SK-N-SH (cell line): ENCODE measurements at regions not wholly inside any gene's neighbourhood (a gene's known extent, or its start where the extent isn't known, plus 50 kb on each side); places are given as distances from the start of the nearest gene placed in this dataset.

Experiments
- CTCF ChIA-PET: fragments of 300-600, 350-600 bp; formaldehyde crosslinking; extraction: SDS; loops from one replicate; lab custom pipeline; 2021; lab: Yijun Ruan, JAX
- POLR2A ChIA-PET: fragments of 350-600 bp; sonication (Branson Sonifier 250); formaldehyde crosslinking; extraction: SDS; loops from one replicate; lab custom pipeline; 2020; ENCODE audit warnings: antibody characterized with exemption, inconsistent platforms; lab: Yijun Ruan, JAX
- DNase-seq: peaks from one replicate; pipeline ENCODE4 v3.0.0; 2012
- H2AFZ ChIP-seq: fragments of 200-600 bp; sonication (generic); 2 replicates; pipeline ENCODE4 v1.8.1; 2016; ENCODE audit warnings: antibody characterized with exemption, mild to moderate bottlenecking, low read depth
- H3F3A ChIP-seq: fragments of 200-600 bp; sonication (generic); replicated peaks from 2 replicates; pipeline ENCODE3; 2016; ENCODE audit warnings: antibody characterized with exemption, mild to moderate bottlenecking; ENCODE audit not compliant: insufficient read depth
- H3K27ac ChIP-seq, 2 experiments: fragments of 200-500 bp in 1 of 2; fragments of 200-600 bp in 1 of 2; sonication (Bioruptor generic) in 1 of 2; sonication (generic), shearing (Covaris generic) in 1 of 2; 2 replicates each; pipeline versions ENCODE4 v1.5.1 to v1.6.1; 2014 to 2016; ENCODE audit warnings: low read depth in 2 of 2, inconsistent platforms in 1 of 2, low read length in 1 of 2, mild to moderate bottlenecking in 1 of 2, mixed read lengths in 1 of 2
- H3K27me3 ChIP-seq: fragments of 200-600 bp; sonication (generic), shearing (Covaris generic); 2 replicates; pipeline ENCODE4 v1.6.1; 2016; ENCODE audit warnings: mixed run types; ENCODE audit not compliant: insufficient read depth
- H3K36me3 ChIP-seq, 2 experiments: fragments of 200-500 bp in 1 of 2; fragments of 200-600 bp in 1 of 2; sonication (Bioruptor generic) in 1 of 2; sonication (generic) in 1 of 2; replicated peaks in 1 of 2; 2 replicates each; pipeline versions ENCODE3 to v1.5.1; 2014 to 2016; ENCODE audit warnings: low read length in 1 of 2, mild to moderate bottlenecking in 1 of 2; ENCODE audit not compliant: insufficient read depth in 2 of 2, control insufficient read depth in 1 of 2
- H3K4me1 ChIP-seq, 2 experiments: fragments of 200-500 bp in 1 of 2; fragments of 200-600 bp in 1 of 2; sonication (Bioruptor generic) in 1 of 2; sonication (generic), shearing (Covaris generic) in 1 of 2; 2 replicates each; pipeline versions ENCODE4 v1.5.1 to v1.6.1; 2014 to 2016; ENCODE audit warnings: low read depth in 1 of 2, low read length in 1 of 2, mixed run types in 1 of 2; ENCODE audit not compliant: insufficient read depth in 2 of 2, control insufficient read depth in 1 of 2
- H3K4me2 ChIP-seq: fragments of 200-600 bp; sonication (generic), shearing (Covaris generic); 2 replicates; pipeline ENCODE4 v1.6.1; 2017; ENCODE audit warnings: mixed run types
- H3K4me3 ChIP-seq, 2 experiments: fragments of 200-500 bp in 1 of 2; fragments of 200-600 bp in 1 of 2; sonication (Bioruptor generic) in 1 of 2; sonication (generic), shearing (Covaris generic) in 1 of 2; 2 replicates each; pipeline versions ENCODE4 v1.5.1 to v1.8.1; 2014 to 2016; ENCODE audit warnings: low read depth in 2 of 2, inconsistent platforms in 1 of 2, low read length in 1 of 2, mild to moderate bottlenecking in 1 of 2, mixed read lengths in 1 of 2, moderate library complexity in 1 of 2
- H3K79me2 ChIP-seq: fragments of 200-600 bp; sonication (generic); 2 replicates; pipeline ENCODE4 v1.8.1; 2017; ENCODE audit warnings: mild to moderate bottlenecking; ENCODE audit not compliant: insufficient read depth
- H3K9ac ChIP-seq: fragments of 200-600 bp; sonication (generic); 2 replicates; pipeline ENCODE4 v1.6.1; 2017; ENCODE audit warnings: mixed run types
- H3K9me2 ChIP-seq: fragments of 200-600 bp; sonication (generic); 2 replicates; pipeline ENCODE4 v1.6.1; 2017; ENCODE audit warnings: mixed run types
- H3K9me3 ChIP-seq: fragments of 200-600 bp; sonication (generic); 2 replicates; pipeline ENCODE4 v1.6.1; 2017; ENCODE audit warnings: mixed run types, mild to moderate bottlenecking, moderate library complexity
- H4K20me1 ChIP-seq: fragments of 200-600 bp; sonication (generic); 2 replicates; pipeline ENCODE4 v1.6.1; 2017; ENCODE audit warnings: mild to moderate bottlenecking, mixed run types; ENCODE audit not compliant: insufficient read depth
- ELF1 ChIP-seq: IDR thresholded peaks from 2 replicates; pipeline ENCODE4 v1.4.0; 2012
- EP300 ChIP-seq, 2 experiments: IDR thresholded peaks; 2 replicates each; pipeline versions ENCODE4 v1.4.0 to v1.6.1; 2012; ENCODE audit warnings: borderline replicate concordance in 1 of 2, low read depth in 1 of 2, low read length in 1 of 2
- EZH2phosphoT487 ChIP-seq: fragments of 200-600 bp; sonication (generic); IDR thresholded peaks from 2 replicates; pipeline ENCODE4 v1.6.1; 2017; ENCODE audit warnings: low read depth, mixed run types, mild to moderate bottlenecking, antibody characterized with exemption, moderate library complexity, borderline replicate concordance
- FOSL2 ChIP-seq: IDR thresholded peaks from 2 replicates; pipeline ENCODE4 v1.4.0; 2012; ENCODE audit warnings: low read depth, mild to moderate bottlenecking, moderate library complexity, borderline replicate concordance
- JUND ChIP-seq: IDR thresholded peaks from 2 replicates; pipeline ENCODE4 v1.4.0; 2012
- MXI1 ChIP-seq: IDR thresholded peaks from 2 replicates; pipeline ENCODE4 v1.6.1; 2012; ENCODE audit warnings: mild to moderate bottlenecking, low read depth, low read length, improper control_type of control experiment
- NRF1 ChIP-seq: IDR thresholded peaks from 2 replicates; pipeline ENCODE4 v1.6.1; 2012; ENCODE audit warnings: low read depth, mild to moderate bottlenecking, low read length
- RCOR1 ChIP-seq: fragments of 150-350 bp; IDR thresholded peaks from 2 replicates; pipeline ENCODE4 v1.6.1; 2017; ENCODE audit warnings: antibody characterized with exemption, low read length
- RFX5 ChIP-seq: IDR thresholded peaks from 2 replicates; pipeline ENCODE4 v1.6.1; 2012; ENCODE audit warnings: mild to moderate bottlenecking, improper control_type of control experiment, low read length
- TEAD4 ChIP-seq: IDR thresholded peaks from 2 replicates; pipeline ENCODE4 v1.4.0; 2012; ENCODE audit warnings: mild to moderate bottlenecking, borderline replicate concordance; ENCODE audit not compliant: insufficient read depth
- YY1 ChIP-seq: IDR thresholded peaks from 2 replicates; pipeline ENCODE4 v1.4.0; 2012; ENCODE audit warnings: low read depth, mild to moderate bottlenecking
- WGBS: methylation state at CpG from one replicate; pipeline ENCODE4 v1.1.6; 2017; ENCODE audit warnings: low lambda C conversion rate; 5-methylcytosine and 5-hydroxymethylcytosine counted together
- TF ChIP-seq, protein P1 (sequence below): IDR thresholded peaks from 2 replicates; pipeline ENCODE4; 2012
- TF ChIP-seq, protein P2 (sequence below): IDR thresholded peaks from 2 replicates; pipeline ENCODE4 v1.4.0; 2012; ENCODE audit warnings: low read depth, borderline replicate concordance
- TF ChIP-seq, protein P3 (sequence below): IDR thresholded peaks from 2 replicates; pipeline ENCODE4 v1.6.1; 2012; ENCODE audit warnings: mild to moderate bottlenecking, low read depth, low read length, moderate library complexity
- TF ChIP-seq, protein P4 (sequence below): IDR thresholded peaks from 2 replicates; pipeline ENCODE4 v1.4.0; 2012; ENCODE audit warnings: low read depth, borderline replicate concordance
- TF ChIP-seq, protein P5 (sequence below): fragments of 150-350 bp; IDR thresholded peaks from 2 replicates; pipeline ENCODE4 v1.6.1; 2017; ENCODE audit warnings: antibody characterized with exemption, low read length, low read depth, borderline replicate concordance

DNA sequence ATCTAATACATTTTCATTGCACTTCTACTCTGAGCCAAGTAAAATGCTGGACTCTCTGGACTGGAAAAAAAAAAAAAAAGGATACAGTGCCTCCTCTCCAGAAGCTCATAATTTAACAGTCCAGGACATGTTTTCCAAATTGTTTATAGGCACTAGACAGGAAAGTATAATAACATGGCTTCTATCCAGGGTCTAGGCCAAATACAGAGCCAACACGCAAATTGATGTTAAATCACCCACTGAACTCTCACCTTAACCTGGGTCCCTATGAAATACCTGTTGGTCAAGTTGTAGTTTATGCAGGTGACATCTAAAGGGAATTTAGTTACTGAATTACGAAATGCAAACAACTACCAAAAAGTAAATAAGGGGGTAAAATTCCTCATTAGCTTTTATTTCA is 428.7 kb upstream of the LUZP2 start:
- Histone ChIP-seq H3F3A (no peaks in the 10 kb centered on the region), H3K4me3 (no peak overlapping the region), H2AFZ (no peak overlapping the region), H3K9me3 (no peaks in the 10 kb centered on the region), H3K9me2 (no peaks in the 10 kb centered on the region), H3K9ac (no peak overlapping the region), H4K20me1 (no peaks in the 10 kb centered on the region), H3K4me1 (no peaks in the 10 kb centered on the region), H3K4me2 (no peak overlapping the region), H3K27ac (no peak overlapping the region), H3K36me3 (no peaks in the 10 kb centered on the region), H3K27me3 (no peaks in the 10 kb centered on the region), H3K79me2 (no peaks in the 10 kb centered on the region)
- POLR2A ChIA-PET = no interaction called here
- TF ChIP-seq YY1 (no peak), ELF1 (no peak), MXI1 (no peak), FOSL2 (no peak), JUND (no peak), EP300 (IDR thresholded peaks at IDR 0.05; ENCODE audit: borderline replicate concordance in 1 of 2, low read depth in 1 of 2, low read length in 1 of 2) (no peak), EZH2phosphoT487 (no peak), TEAD4 (no peak), RFX5 (no peak), NRF1 (no peak), RCOR1 (no peak)
- TF ChIP-seq, protein P1, sequence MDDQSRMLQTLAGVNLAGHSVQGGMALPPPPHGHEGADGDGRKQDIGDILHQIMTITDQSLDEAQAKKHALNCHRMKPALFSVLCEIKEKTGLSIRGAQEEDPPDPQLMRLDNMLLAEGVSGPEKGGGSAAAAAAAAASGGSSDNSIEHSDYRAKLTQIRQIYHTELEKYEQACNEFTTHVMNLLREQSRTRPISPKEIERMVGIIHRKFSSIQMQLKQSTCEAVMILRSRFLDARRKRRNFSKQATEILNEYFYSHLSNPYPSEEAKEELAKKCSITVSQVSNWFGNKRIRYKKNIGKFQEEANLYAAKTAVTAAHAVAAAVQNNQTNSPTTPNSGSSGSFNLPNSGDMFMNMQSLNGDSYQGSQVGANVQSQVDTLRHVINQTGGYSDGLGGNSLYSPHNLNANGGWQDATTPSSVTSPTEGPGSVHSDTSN = no peak
- TF ChIP-seq, protein P2, sequence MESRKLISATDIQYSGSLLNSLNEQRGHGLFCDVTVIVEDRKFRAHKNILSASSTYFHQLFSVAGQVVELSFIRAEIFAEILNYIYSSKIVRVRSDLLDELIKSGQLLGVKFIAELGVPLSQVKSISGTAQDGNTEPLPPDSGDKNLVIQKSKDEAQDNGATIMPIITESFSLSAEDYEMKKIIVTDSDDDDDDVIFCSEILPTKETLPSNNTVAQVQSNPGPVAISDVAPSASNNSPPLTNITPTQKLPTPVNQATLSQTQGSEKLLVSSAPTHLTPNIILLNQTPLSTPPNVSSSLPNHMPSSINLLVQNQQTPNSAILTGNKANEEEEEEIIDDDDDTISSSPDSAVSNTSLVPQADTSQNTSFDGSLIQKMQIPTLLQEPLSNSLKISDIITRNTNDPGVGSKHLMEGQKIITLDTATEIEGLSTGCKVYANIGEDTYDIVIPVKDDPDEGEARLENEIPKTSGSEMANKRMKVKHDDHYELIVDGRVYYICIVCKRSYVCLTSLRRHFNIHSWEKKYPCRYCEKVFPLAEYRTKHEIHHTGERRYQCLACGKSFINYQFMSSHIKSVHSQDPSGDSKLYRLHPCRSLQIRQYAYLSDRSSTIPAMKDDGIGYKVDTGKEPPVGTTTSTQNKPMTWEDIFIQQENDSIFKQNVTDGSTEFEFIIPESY = no peak
- TF ChIP-seq, protein P3, sequence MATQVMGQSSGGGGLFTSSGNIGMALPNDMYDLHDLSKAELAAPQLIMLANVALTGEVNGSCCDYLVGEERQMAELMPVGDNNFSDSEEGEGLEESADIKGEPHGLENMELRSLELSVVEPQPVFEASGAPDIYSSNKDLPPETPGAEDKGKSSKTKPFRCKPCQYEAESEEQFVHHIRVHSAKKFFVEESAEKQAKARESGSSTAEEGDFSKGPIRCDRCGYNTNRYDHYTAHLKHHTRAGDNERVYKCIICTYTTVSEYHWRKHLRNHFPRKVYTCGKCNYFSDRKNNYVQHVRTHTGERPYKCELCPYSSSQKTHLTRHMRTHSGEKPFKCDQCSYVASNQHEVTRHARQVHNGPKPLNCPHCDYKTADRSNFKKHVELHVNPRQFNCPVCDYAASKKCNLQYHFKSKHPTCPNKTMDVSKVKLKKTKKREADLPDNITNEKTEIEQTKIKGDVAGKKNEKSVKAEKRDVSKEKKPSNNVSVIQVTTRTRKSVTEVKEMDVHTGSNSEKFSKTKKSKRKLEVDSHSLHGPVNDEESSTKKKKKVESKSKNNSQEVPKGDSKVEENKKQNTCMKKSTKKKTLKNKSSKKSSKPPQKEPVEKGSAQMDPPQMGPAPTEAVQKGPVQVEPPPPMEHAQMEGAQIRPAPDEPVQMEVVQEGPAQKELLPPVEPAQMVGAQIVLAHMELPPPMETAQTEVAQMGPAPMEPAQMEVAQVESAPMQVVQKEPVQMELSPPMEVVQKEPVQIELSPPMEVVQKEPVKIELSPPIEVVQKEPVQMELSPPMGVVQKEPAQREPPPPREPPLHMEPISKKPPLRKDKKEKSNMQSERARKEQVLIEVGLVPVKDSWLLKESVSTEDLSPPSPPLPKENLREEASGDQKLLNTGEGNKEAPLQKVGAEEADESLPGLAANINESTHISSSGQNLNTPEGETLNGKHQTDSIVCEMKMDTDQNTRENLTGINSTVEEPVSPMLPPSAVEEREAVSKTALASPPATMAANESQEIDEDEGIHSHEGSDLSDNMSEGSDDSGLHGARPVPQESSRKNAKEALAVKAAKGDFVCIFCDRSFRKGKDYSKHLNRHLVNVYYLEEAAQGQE = no peak
- TF ChIP-seq, protein P4, sequence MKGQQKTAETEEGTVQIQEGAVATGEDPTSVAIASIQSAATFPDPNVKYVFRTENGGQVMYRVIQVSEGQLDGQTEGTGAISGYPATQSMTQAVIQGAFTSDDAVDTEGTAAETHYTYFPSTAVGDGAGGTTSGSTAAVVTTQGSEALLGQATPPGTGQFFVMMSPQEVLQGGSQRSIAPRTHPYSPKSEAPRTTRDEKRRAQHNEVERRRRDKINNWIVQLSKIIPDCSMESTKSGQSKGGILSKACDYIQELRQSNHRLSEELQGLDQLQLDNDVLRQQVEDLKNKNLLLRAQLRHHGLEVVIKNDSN = no peak
- TF ChIP-seq, protein P5, sequence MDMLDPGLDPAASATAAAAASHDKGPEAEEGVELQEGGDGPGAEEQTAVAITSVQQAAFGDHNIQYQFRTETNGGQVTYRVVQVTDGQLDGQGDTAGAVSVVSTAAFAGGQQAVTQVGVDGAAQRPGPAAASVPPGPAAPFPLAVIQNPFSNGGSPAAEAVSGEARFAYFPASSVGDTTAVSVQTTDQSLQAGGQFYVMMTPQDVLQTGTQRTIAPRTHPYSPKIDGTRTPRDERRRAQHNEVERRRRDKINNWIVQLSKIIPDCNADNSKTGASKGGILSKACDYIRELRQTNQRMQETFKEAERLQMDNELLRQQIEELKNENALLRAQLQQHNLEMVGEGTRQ = no peak
- WGBS = 57% methylated on average over 2 of the region's 2 CpGs
- no peak for DNase-seq
- CTCF ChIA-PET = interaction anchor here (1.7 kb wide), 1 partner anchor 12 kb away, joined by 4 read pairs; no protein-coding TSS in a partner anchor
